EH (cell line): ENCODE measurements at regions not wholly inside any gene's neighbourhood (a gene's known extent, or its start where the extent isn't known, plus 50 kb on each side); places are given as distances from the start of the nearest gene placed in this dataset.

ENCODE experiments used
- DNase-seq: peaks from one replicate; pipeline ENCODE4 v3.0.0-alpha.2; 2015; ENCODE audit warnings: low read depth

GRCh38 chr3:167895178-167895577 lies 159.7 kb downstream of the SERPINI1 start:
- DNase-seq: no peak

GRCh38 chr3:167892205-167892604 lies 156.7 kb downstream of the SERPINI1 start:
- DNase-seq: no peak

GRCh38 chr3:167887096-167887495 lies 151.6 kb downstream of the SERPINI1 start:
- DNase-seq: peak; percentile 26

GRCh38 chr3:167886690-167887089 lies 151.2 kb downstream of the SERPINI1 start:
- DNase-seq: peak; percentile 4

- DNase-seq: no peak
Observed at GRCh38 chr3:167885277-167885676, 149.8 kb downstream of the SERPINI1 start.

- DNase-seq: no peak
Observed at GRCh38 chr3:167884481-167884880, 149.0 kb downstream of the SERPINI1 start.

GRCh38 chr3:167883452-167883851 lies 147.9 kb downstream of the SERPINI1 start:
- no peak for DNase-seq

- peak; percentile 55 for DNase-seq
Observed at GRCh38 chr3:167882057-167882667, 146.6 kb downstream of the SERPINI1 start.

- no peak for DNase-seq
Observed at GRCh38 chr3:167880183-167880582, 144.7 kb downstream of the SERPINI1 start.

GRCh38 chr3:167876620-167877281 lies 141.2 kb downstream of the SERPINI1 start:
- peak; percentile 61 for DNase-seq
